H9 (cell line): ENCODE measurements at regions not wholly inside any gene's neighbourhood (a gene's known extent, or its start where the extent isn't known, plus 50 kb on each side); places are given as distances from the start of the nearest gene placed in this dataset.

ENCODE experiments used
- DNase-seq: peaks from one replicate; pipeline ENCODE4 v3.0.0-alpha.2; 2017
- H2AFZ ChIP-seq: one replicate; pipeline ENCODE4 v1.6.1; 2013; ENCODE audit warnings: mild to moderate bottlenecking, low read length, control low read depth, moderate library complexity
- H2AK5ac ChIP-seq: 2 replicates; pipeline ENCODE4 v1.6.1; 2013; ENCODE audit warnings: low read length, control low read depth, mixed read lengths; ENCODE audit not compliant: insufficient read length
- H2BK120ac ChIP-seq: one replicate; pipeline ENCODE4 v1.6.1; 2013; ENCODE audit warnings: low read depth, mild to moderate bottlenecking, low read length, control low read depth, inconsistent platforms; ENCODE audit not compliant: poor library complexity, severe bottlenecking
- H2BK12ac ChIP-seq: 2 replicates; pipeline ENCODE4 v1.6.1; 2013; ENCODE audit warnings: low read length, control low read depth, mixed read lengths, low read depth; ENCODE audit not compliant: insufficient read length
- H2BK15ac ChIP-seq: 2 replicates; pipeline ENCODE4 v1.6.1; 2013; ENCODE audit warnings: low read depth, low read length, control low read depth
- H2BK20ac ChIP-seq: one replicate; pipeline ENCODE4 v1.6.1; 2013; ENCODE audit warnings: low read depth, mild to moderate bottlenecking, low read length, control low read depth, inconsistent platforms; ENCODE audit not compliant: poor library complexity, severe bottlenecking
- H2BK5ac ChIP-seq: 2 replicates; pipeline ENCODE4 v1.6.1; 2013; ENCODE audit warnings: low read length, control low read depth, mixed read lengths; ENCODE audit not compliant: insufficient read length
- H3K14ac ChIP-seq: 2 replicates; pipeline ENCODE4 v1.6.1; 2013; ENCODE audit warnings: low read length, control low read depth; ENCODE audit not compliant: insufficient read depth
- H3K18ac ChIP-seq: 2 replicates; pipeline ENCODE4 v1.6.1; 2013; ENCODE audit warnings: low read depth, mild to moderate bottlenecking, mixed read lengths, low read length, control low read depth; ENCODE audit not compliant: insufficient read length
- H3K23ac ChIP-seq: 2 replicates; pipeline ENCODE4 v1.6.1; 2013; ENCODE audit warnings: low read length, control low read depth, mixed read lengths, low read depth; ENCODE audit not compliant: insufficient read length
- H3K23me2 ChIP-seq: 2 replicates; pipeline ENCODE4 v1.6.1; 2013; ENCODE audit warnings: low read depth, mild to moderate bottlenecking, mixed read lengths, low read length, control low read depth; ENCODE audit not compliant: insufficient read length, poor library complexity, severe bottlenecking
- H3K27ac ChIP-seq: 2 replicates; pipeline ENCODE4 v1.5.1; 2013; ENCODE audit warnings: low read length, control low read depth, mixed read lengths, low read depth; ENCODE audit not compliant: insufficient read length
- H3K27me3 ChIP-seq: 2 replicates; pipeline ENCODE4 v1.6.1; 2013; ENCODE audit warnings: low read length, control low read depth, inconsistent platforms; ENCODE audit not compliant: insufficient read depth
- H3K4ac ChIP-seq: 2 replicates; pipeline ENCODE4 v1.6.1; 2013; ENCODE audit warnings: low read depth, mild to moderate bottlenecking, control low read depth, inconsistent platforms, low read length, moderate library complexity
- H3K4me1 ChIP-seq: 2 replicates; pipeline ENCODE4 v1.6.1; 2013; ENCODE audit warnings: low read length, control low read depth, inconsistent platforms; ENCODE audit not compliant: insufficient read depth
- H3K4me2 ChIP-seq: 2 replicates; pipeline ENCODE4 v1.6.1; 2013; ENCODE audit warnings: low read length, control low read depth, mixed read lengths; ENCODE audit not compliant: insufficient read length, insufficient read depth
- H3K56ac ChIP-seq: 2 replicates; pipeline ENCODE4 v1.6.1; 2013; ENCODE audit warnings: low read depth, mild to moderate bottlenecking, mixed read lengths, low read length, control low read depth; ENCODE audit not compliant: insufficient read length
- H3K79me1 ChIP-seq: 2 replicates; pipeline ENCODE4 v1.6.1; 2013; ENCODE audit warnings: low read depth, mild to moderate bottlenecking, moderate library complexity, low read length, control low read depth, inconsistent platforms; ENCODE audit not compliant: insufficient read depth, poor library complexity, severe bottlenecking
- H3K79me2 ChIP-seq: 2 replicates; pipeline ENCODE4 v1.6.1; 2013; ENCODE audit warnings: low read length, control low read depth, inconsistent platforms; ENCODE audit not compliant: insufficient read depth
- H3K9ac ChIP-seq: 2 replicates; pipeline ENCODE4 v1.6.1; 2013; ENCODE audit warnings: low read length, control low read depth, mixed read lengths; ENCODE audit not compliant: insufficient read length; ENCODE audit errors: extremely low read depth
- H3K9me3 ChIP-seq: one replicate; pipeline ENCODE4 v1.6.1; 2013; ENCODE audit warnings: low read depth, low read length, inconsistent platforms; ENCODE audit not compliant: control insufficient read depth
- H3T11ph ChIP-seq: one replicate; pipeline ENCODE4 v1.6.1; 2013; ENCODE audit warnings: mild to moderate bottlenecking, low read length, control low read depth, inconsistent platforms
- H4K20me1 ChIP-seq: one replicate; pipeline ENCODE4 v1.6.1; 2013; ENCODE audit not compliant: control insufficient read depth, insufficient read length, insufficient read depth
- H4K5ac ChIP-seq: 2 replicates; pipeline ENCODE4 v1.6.1; 2013; ENCODE audit warnings: low read depth, mild to moderate bottlenecking, mixed read lengths, low read length, control low read depth; ENCODE audit not compliant: insufficient read length
- H4K8ac ChIP-seq: replicated peaks from 2 replicates; pipeline ENCODE4 v1.6.1; 2013; ENCODE audit warnings: low read length, control low read depth, mixed read lengths, low read depth; ENCODE audit not compliant: insufficient read length
- H4K91ac ChIP-seq: 2 replicates; pipeline ENCODE4 v1.6.1; 2013; ENCODE audit warnings: low read depth, mild to moderate bottlenecking, moderate library complexity, mixed read lengths, low read length, control low read depth; ENCODE audit not compliant: insufficient read length
- H3K27ac Mint-ChIP-seq, 3 experiments: 2 replicates in 2 of 3; 3 replicates in 1 of 3; pipeline ENCODE4 v1.8.0; 2020 to 2021; ENCODE audit warnings: mixed read lengths in 3 of 3, mild to moderate bottlenecking in 1 of 3, moderate library complexity in 1 of 3
- H3K27me3 Mint-ChIP-seq: 2 replicates; pipeline ENCODE4 v1.8.0; 2021; ENCODE audit warnings: low read depth, mild to moderate bottlenecking, moderate library complexity, mixed read lengths
- H3K36me3 Mint-ChIP-seq, 3 experiments: 2 replicates in 2 of 3; 3 replicates in 1 of 3; pipeline ENCODE4 v1.8.0; 2020 to 2021; ENCODE audit warnings: low read depth in 3 of 3, mixed read lengths in 3 of 3; ENCODE audit not compliant: insufficient read depth in 1 of 3
- H3K4me1 Mint-ChIP-seq, 2 experiments: 2 replicates each; pipeline ENCODE4 v1.8.0; 2020; ENCODE audit warnings: mixed read lengths in 2 of 2
- H3K4me3 Mint-ChIP-seq, 2 experiments: 2 replicates in 1 of 2; 3 replicates in 1 of 2; pipeline ENCODE4 v1.8.0; 2020 to 2021; ENCODE audit warnings: mild to moderate bottlenecking in 2 of 2, mixed read lengths in 2 of 2, moderate library complexity in 1 of 2
- H3K9me3 Mint-ChIP-seq, 2 experiments: 2 replicates in 1 of 2; 3 replicates in 1 of 2; pipeline ENCODE4 v1.8.0; 2020; ENCODE audit warnings: mild to moderate bottlenecking in 2 of 2, mixed read lengths in 2 of 2, moderate library complexity in 1 of 2
- CTCF ChIP-seq: fragments of 200-600 bp; sonication (generic); conservative IDR thresholded peaks from 3 replicates; pipeline ENCODE4 v1.8.0; 2021; ENCODE audit warnings: antibody characterized with exemption, mild to moderate bottlenecking
- WGBS: extraction: QIAGEN DNeasy Blood & Tissue Kit; methylation state at CpG from one replicate; pipeline ENCODE4 v1.1.7; 2013; ENCODE audit warnings: missing lambda C conversion rate, low lambda C conversion rate, mixed read lengths; ENCODE audit not compliant: insufficient read length; ENCODE audit errors: extremely low coverage; 5-methylcytosine and 5-hydroxymethylcytosine counted together

- H2BK20ac ChIP-seq: no peak overlapping the region
- no peaks in the 10 kb centered on the region for H3K4me1 Mint-ChIP-seq
- H3K9ac ChIP-seq: no peak overlapping the region
- H2AFZ ChIP-seq: no peak overlapping the region
- no peak overlapping the region for H3K56ac ChIP-seq
- no peak overlapping the region for H3K4me3 Mint-ChIP-seq
- H2BK15ac ChIP-seq: no peak overlapping the region
- H4K8ac ChIP-seq: no peak overlapping the region
- H4K20me1 ChIP-seq: no peaks in the 10 kb centered on the region
- H2BK120ac ChIP-seq: no peak overlapping the region
- H3K4me1 ChIP-seq: no peaks in the 10 kb centered on the region
- no peaks in the 10 kb centered on the region for H3K79me1 ChIP-seq
- no peak overlapping the region for H4K5ac ChIP-seq
- no peak overlapping the region for H3K14ac ChIP-seq
- peaks cover 84 to 88% of the 10 kb centered on the region in 2 experiments for H3K9me3 Mint-ChIP-seq
- H3K27me3 Mint-ChIP-seq: peaks cover 2% of the 10 kb centered on the region; the same call in 1 of the 2 replicates
- H3K36me3 Mint-ChIP-seq: peaks cover 15 to 35% (median 21%) of the 10 kb centered on the region in 3 experiments
- WGBS: no CpG with 5 or more reads among the region's 2 CpGs
- no peak overlapping the region for H3K4me2 ChIP-seq
- no peak overlapping the region for H3T11ph ChIP-seq
- no peaks in the 10 kb centered on the region for H3K23me2 ChIP-seq
- no peak overlapping the region for H3K23ac ChIP-seq
- H2AK5ac ChIP-seq: no peak overlapping the region
- H3K27me3 ChIP-seq: no peaks in the 10 kb centered on the region
- H3K9me3 ChIP-seq: peaks cover 46% of the 10 kb centered on the region
- no peak overlapping the region for H2BK12ac ChIP-seq
- no peak overlapping the region for H3K27ac ChIP-seq
- no peak overlapping the region for H3K27ac Mint-ChIP-seq
- TF ChIP-seq CTCF: no peak
- no peak overlapping the region for H3K4ac ChIP-seq
- no peaks in the 10 kb centered on the region for H3K79me2 ChIP-seq
- no peak overlapping the region for H4K91ac ChIP-seq
- DNase-seq: no peak
- no peak overlapping the region for H2BK5ac ChIP-seq
- no peak overlapping the region for H3K18ac ChIP-seq
Measured at GRCh38 chr9:65437724-65438123, 152.7 kb upstream of the FOXD4L5 start.
